KG1 (cell line): ENCODE measurements at regions not wholly inside any gene's neighbourhood (a gene's known extent, or its start where the extent isn't known, plus 50 kb on each side); places are given as distances from the start of the nearest gene placed in this dataset.

ENCODE experiments used
- DNase-seq: peaks from one replicate; lab custom pipeline; 2025; lab: John Stamatoyannopoulos, UW

DNA sequence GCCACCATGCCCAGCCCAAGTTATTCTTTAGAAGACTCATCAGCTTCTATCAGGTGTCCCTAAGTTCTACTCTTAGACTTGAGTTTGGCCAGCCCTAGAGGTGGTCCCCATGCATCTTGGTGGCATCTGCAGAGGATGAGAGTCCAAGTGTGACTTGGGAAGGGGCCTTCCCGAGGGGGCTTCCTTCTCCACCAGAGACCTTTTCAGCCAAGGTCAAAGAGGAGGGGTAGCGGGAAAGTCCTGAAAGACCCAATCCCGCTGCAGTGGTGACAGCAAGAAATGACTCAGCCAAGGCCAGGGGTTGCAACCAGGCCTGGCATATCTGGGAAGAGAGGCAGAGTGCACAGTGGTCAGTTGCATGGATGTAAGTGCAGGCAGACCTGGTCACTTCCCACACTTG, 61.7 kb upstream of the MGMT start:
- no peak for DNase-seq

DNA sequence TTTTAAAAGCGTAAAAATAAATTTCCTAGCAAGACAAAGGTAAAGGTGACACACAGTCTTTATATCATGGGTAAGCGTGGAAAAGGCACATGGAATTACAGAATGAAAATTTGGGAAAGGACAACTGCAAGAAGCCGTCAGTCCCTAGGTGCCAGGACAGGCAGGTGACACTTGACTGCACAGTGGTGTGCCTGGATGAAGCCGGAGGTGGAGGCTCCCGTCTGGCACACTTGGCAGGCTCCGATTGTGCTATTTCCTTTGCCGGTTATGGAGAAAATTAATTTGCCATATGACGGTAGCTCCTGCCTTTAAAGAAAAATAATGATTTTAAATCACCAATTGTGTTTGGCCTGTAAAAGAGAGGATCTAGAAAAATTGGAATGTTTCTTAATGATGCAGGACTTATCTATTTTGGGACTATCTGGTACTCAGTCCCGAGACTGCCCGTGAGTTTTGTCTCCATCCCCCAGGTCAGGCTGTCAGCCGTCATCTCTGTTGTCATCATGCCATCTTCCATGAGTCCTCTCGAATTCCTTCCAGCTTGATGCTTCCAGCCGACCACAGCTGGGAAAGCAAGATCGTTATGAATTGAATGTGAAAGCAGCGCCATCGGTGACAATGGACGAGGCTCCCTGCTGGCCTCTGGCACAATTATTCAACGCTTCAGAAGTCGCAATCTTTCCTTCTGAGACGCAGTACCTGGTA, 56.2 kb upstream of the MGMT start:
- no peak for DNase-seq

GRCh38 chr10:129411393-129411705, 55.7 kb upstream of the MGMT start:
- DNase-seq: no peak

DNA sequence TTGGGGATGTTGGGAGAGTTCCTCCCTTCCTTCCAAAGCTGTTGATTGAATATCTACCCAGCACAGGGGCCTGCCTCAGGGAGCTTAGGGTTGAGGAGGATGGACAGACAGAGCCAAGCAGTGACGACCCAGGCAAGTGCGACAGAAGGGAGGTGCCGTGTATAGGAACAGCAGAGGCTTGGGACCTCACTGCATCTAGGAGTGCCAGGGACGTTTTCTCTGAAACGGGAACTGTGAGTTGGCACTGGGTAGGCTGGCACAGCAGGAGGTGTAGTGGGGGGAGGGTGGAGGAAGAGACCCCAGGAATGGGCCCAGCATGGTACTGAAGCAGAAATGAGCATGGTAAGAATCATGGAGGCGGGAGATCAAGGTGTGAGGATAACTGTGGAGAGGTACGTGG, 55.3 kb upstream of the MGMT start:
- no peak for DNase-seq

DNA sequence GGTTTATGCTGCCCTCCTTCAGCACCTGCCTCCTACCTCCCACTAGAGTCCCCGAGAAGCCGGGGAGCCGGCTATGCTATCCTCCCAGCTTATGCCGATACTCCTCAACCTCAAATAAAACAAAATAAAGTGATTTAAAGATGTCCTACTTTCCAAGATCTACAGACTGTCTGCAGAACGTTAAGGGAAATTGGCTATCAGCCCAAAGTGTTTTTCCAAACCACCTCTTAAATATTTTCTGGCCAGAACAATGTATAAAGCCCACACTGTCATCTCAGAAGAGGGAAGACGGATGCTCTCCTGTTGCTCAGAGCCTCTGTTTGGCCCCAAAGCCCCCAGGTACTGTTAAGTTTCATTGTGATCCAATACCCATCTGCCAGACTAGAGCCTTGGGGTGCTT, 54.0 kb upstream of the MGMT start:
- DNase-seq: no peak

- no peak for DNase-seq
These were observed 51.6 kb upstream of the MGMT start for GRCh38 chr10:129415215-129416140.

- DNase-seq: no peak
These were observed 50.9 kb upstream of the MGMT start for GRCh38 chr10:129416155-129416554.

- DNase-seq: no peak
These were observed 49.9 kb upstream of the MGMT start for GRCh38 chr10:129416956-129417765.
